ENCODE measurements at regions not wholly inside any gene's neighbourhood (a gene's known extent, or its start where the extent isn't known, plus 50 kb on each side); places are given as distances from the start of the nearest gene placed in this dataset.
A peak's percentile ranks its signal among the peaks of the same experiment; 100 is the strongest.

DNA sequence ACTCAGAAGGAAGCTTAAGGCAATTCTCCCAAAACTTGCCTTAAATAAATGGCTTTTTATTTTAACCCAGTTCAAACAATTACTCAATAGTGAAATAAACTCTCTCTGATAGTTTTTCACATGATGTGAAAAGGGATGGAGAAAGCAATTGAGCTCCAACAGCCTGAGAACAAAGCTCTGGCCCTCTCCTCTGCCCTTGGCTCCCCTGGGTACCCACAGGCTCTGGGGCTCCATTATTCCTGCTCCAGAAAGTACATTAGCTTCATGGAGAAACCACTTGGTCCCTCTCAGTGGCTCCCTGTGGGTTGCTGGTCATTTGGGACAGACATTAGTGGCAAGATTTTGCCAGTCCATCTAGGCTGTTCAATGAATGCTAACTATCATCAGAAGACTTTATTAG lies 242.8 kb downstream of the ATP23 start:
- Histone ChIP-seq H3K36me3 (ENCODE audit: control insufficient read depth, insufficient read depth, low read length) (no peaks in the 10 kb centered on the region), H3K27me3 (ENCODE audit: control insufficient read depth, insufficient read depth, low read length) (no peaks in the 10 kb centered on the region), H3K4me3 (ENCODE audit: low read depth, low read length) (no peak overlapping the region)
- DNase-seq (ENCODE audit: low read depth) (no peak), FAIRE-seq (no peak)
- TF ChIP-seq, protein P1, sequence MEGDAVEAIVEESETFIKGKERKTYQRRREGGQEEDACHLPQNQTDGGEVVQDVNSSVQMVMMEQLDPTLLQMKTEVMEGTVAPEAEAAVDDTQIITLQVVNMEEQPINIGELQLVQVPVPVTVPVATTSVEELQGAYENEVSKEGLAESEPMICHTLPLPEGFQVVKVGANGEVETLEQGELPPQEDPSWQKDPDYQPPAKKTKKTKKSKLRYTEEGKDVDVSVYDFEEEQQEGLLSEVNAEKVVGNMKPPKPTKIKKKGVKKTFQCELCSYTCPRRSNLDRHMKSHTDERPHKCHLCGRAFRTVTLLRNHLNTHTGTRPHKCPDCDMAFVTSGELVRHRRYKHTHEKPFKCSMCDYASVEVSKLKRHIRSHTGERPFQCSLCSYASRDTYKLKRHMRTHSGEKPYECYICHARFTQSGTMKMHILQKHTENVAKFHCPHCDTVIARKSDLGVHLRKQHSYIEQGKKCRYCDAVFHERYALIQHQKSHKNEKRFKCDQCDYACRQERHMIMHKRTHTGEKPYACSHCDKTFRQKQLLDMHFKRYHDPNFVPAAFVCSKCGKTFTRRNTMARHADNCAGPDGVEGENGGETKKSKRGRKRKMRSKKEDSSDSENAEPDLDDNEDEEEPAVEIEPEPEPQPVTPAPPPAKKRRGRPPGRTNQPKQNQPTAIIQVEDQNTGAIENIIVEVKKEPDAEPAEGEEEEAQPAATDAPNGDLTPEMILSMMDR (IDR thresholded peaks at IDR 0.05; ENCODE audit: insufficient read depth, low read length, severe bottlenecking) = no peak

DNA sequence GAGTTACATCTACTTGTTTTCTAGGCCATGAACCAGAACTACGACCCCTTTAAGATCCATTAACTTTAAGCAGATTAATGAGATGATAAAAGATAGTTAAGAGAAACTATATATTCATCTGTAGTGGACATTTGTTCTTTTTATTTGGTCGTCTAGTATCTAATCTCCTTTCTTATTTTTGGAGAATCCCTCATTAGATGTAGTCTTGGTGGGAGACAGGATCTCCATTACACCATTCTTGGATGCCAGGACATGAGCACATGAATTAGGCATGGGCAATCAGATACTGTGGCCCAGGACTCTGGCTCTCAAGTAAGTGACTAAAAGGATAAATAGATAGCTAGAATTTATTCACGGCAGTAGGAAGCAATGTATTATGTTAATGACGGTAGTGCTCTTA lies 245.0 kb downstream of the ATP23 start:
- TF ChIP-seq, protein P1 (IDR thresholded peaks at IDR 0.05; ENCODE audit: insufficient read depth, low read length, severe bottlenecking) = no peak
- DNase-seq (ENCODE audit: low read depth) (no peak), FAIRE-seq (no peak)
- H3K4me3 ChIP-seq (ENCODE audit: low read depth, low read length) = no peak overlapping the region
- H3K36me3 ChIP-seq (ENCODE audit: control insufficient read depth, insufficient read depth, low read length) = no peaks in the 10 kb centered on the region
- H3K27me3 ChIP-seq (ENCODE audit: control insufficient read depth, insufficient read depth, low read length) = no peaks in the 10 kb centered on the region

DNA sequence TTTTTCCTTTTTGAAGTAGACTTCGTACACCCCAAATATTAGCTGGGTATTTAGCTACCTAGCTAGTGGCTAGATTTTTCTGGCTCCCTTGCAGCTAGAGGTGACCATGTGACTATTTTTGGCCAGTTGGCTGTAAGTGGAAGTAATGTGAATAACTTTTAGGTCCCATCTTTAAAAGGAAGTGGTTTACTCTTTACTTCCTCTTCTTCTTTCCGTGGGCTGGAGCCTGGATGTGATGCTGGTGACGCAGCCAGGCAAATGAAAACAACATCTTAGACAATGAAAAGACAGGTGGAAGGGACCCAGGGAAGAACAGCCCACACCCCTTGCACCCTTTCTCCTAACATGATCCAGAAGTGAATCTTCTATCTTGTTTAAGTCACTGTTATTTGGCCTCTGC lies 245.5 kb downstream of the ATP23 start:
- FAIRE-seq (no peak), DNase-seq (ENCODE audit: low read depth) (no peak)
- Histone ChIP-seq H3K27me3 (ENCODE audit: control insufficient read depth, insufficient read depth, low read length) (no peaks in the 10 kb centered on the region), H3K36me3 (ENCODE audit: control insufficient read depth, insufficient read depth, low read length) (no peaks in the 10 kb centered on the region), H3K4me3 (ENCODE audit: low read depth, low read length) (no peak overlapping the region)
- TF ChIP-seq, protein P1 (IDR thresholded peaks at IDR 0.05; ENCODE audit: insufficient read depth, low read length, severe bottlenecking) = no peak

DNA sequence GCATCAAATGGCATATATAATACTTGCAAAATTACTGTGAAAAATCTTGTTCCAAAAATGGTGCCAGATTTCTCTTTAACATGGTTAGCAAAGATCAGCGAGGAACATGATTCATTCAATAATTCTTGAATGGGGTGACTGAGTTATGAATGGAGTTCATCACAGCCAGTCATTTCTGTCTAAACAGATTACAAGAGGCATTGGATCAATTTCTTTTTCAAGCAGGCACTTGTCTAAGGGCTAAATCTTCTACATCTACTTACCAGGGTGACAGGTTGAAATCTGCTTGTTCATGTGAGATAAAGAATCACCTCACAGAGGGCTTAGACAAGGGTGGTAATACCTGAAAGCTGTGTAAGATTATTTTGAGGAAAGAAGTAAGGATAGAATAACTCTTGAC lies 247.7 kb downstream of the ATP23 start:
- peak; percentile 80 for DNase-seq (ENCODE audit: low read depth)
- TF ChIP-seq, protein P1 (IDR thresholded peaks at IDR 0.05; ENCODE audit: insufficient read depth, low read length, severe bottlenecking) = no peak
- no peak for FAIRE-seq

DNA sequence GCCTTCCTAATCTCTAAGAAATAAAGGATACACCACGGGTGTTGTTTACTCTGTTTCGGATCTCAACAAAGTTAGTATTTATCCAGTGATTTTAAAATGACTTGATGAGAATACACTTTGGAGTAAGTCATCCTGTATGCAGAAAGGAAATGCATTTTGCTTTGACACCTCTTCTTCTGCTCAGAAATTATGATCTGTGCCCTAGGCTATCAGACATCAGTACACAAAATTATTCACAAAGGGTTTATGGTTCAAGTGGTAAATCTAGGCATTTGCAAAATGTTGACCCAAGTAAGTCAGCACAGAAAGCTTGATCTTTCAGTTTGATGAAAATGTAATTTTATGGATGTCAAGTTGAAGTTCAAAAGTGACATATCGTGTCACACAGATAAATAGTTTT lies 248.5 kb downstream of the ATP23 start:
- FAIRE-seq (no peak), DNase-seq (ENCODE audit: low read depth) (no peak)
- H3K27me3 ChIP-seq (ENCODE audit: control insufficient read depth, insufficient read depth, low read length) = no peaks in the 10 kb centered on the region
- TF ChIP-seq, protein P1 (IDR thresholded peaks at IDR 0.05; ENCODE audit: insufficient read depth, low read length, severe bottlenecking) = no peak
- no peak overlapping the region for H3K4me3 ChIP-seq (ENCODE audit: low read depth, low read length)
- H3K36me3 ChIP-seq (ENCODE audit: control insufficient read depth, insufficient read depth, low read length) = no peaks in the 10 kb centered on the region

More for the DNA sequence above, 247.7 kb downstream of the ATP23 start:
- no peak overlapping the region for H3K4me3 ChIP-seq (ENCODE audit: low read depth, low read length)
- no peaks in the 10 kb centered on the region for H3K36me3 ChIP-seq (ENCODE audit: control insufficient read depth, insufficient read depth, low read length)
- no peaks in the 10 kb centered on the region for H3K27me3 ChIP-seq (ENCODE audit: control insufficient read depth, insufficient read depth, low read length)

DNA sequence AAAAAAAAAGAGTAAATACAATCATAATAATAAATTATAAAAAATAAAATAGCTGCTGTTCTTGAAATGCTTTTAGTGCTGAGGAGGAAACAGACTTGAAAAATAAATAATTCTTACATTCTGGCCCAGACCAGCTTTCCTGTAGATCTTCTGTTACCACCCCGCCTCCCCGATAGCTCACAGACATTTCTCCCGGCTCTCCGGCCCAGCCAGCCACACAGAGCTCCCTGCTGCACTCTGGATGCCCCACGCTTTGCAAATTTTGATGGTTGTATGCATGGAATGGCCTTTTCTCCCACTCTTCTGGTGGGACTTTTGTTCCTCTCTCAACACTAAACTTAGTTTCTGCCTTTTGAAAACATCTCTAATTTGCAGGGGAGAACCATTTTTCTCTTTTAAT lies 249.3 kb downstream of the ATP23 start:
- Histone ChIP-seq H3K36me3 (ENCODE audit: control insufficient read depth, insufficient read depth, low read length) (no peaks in the 10 kb centered on the region), H3K27me3 (ENCODE audit: control insufficient read depth, insufficient read depth, low read length) (no peaks in the 10 kb centered on the region), H3K4me3 (ENCODE audit: low read depth, low read length) (no peak overlapping the region)
- TF ChIP-seq, protein P1 (IDR thresholded peaks at IDR 0.05; ENCODE audit: insufficient read depth, low read length, severe bottlenecking) = no peak
- no peak for DNase-seq (ENCODE audit: low read depth)
- FAIRE-seq = no peak

Data from bronchial epithelial cell (primary cell).